Cardiac septum (tissue), 1 donor: ENCODE measurements at regions not wholly inside any gene's neighbourhood (a gene's known extent, or its start where the extent isn't known, plus 50 kb on each side); places are given as distances from the start of the nearest gene placed in this dataset.

Source experiments
- DNase-seq: peaks from one replicate; pipeline ENCODE4 v3.0.0-alpha.2; 2020; ENCODE audit warnings: low spot score
- intact Hi-C: fragments of 100-400 bp; cut with DNase I; formaldehyde crosslinking; loops from one replicate; pipeline ENCODE4 v1.14.0; 2022
- donor health status: DM: no; HTN: no; CAD: no.

GRCh38 chr22:48866906-48867681 is 960.6 kb downstream of the BRD1 start:
- intact Hi-C loops: no loop called here
- peak; percentile 56 for DNase-seq

- intact Hi-C loops: no loop called here
- peak; percentile 22 for DNase-seq
These were observed 962.9 kb downstream of the BRD1 start for GRCh38 chr22:48864748-48865147.

- intact Hi-C loops: no loop called here
These were observed 963.6 kb downstream of the BRD1 start for GRCh38 chr22:48863965-48864528.

GRCh38 chr22:48860557-48860956 is 967.1 kb downstream of the BRD1 start:
- intact Hi-C loops: no loop called here
- no peak for DNase-seq

More at GRCh38 chr22:48863965-48864528, 963.6 kb downstream of the BRD1 start:
- peak; percentile 55 for DNase-seq

GRCh38 chr22:48858856-48859255 is 968.8 kb downstream of the BRD1 start:
- intact Hi-C loops: no loop called here
- DNase-seq: no peak

- intact Hi-C loops: no loop called here
- DNase-seq: no peak
These were observed 969.6 kb downstream of the BRD1 start for GRCh38 chr22:48858121-48858520.

GRCh38 chr22:48857202-48857805 is 970.4 kb downstream of the BRD1 start:
- DNase-seq: no peak
- intact Hi-C loops: no loop called here

GRCh38 chr22:48856308-48856615 is 971.4 kb downstream of the BRD1 start:
- DNase-seq: no peak
- intact Hi-C loops: no loop called here

- intact Hi-C loops: no loop called here
- DNase-seq: no peak
These were observed 971.9 kb downstream of the BRD1 start for GRCh38 chr22:48855593-48856307.

- DNase-seq: no peak
- intact Hi-C loops: no loop called here
These were observed 972.7 kb downstream of the BRD1 start for GRCh38 chr22:48855013-48855412.

GRCh38 chr22:48853627-48854240 is 973.9 kb downstream of the BRD1 start:
- intact Hi-C loops: no loop called here
- no peak for DNase-seq

GRCh38 chr22:48851933-48852549 is 975.6 kb downstream of the BRD1 start:
- no peak for DNase-seq
- intact Hi-C loops: no loop called here

- no peak for DNase-seq
- intact Hi-C loops: no loop called here
These were observed 976.9 kb downstream of the BRD1 start for GRCh38 chr22:48850658-48851287.

- DNase-seq: no peak
- intact Hi-C loops: no loop called here
These were observed 977.6 kb downstream of the BRD1 start for GRCh38 chr22:48849963-48850657.

- DNase-seq: no peak
- intact Hi-C loops: no loop called here
These were observed 978.3 kb downstream of the BRD1 start for GRCh38 chr22:48849219-48849912.

- no peak for DNase-seq
- intact Hi-C loops: no loop called here
These were observed 981.5 kb downstream of the BRD1 start for GRCh38 chr22:48846200-48846599.

GRCh38 chr22:48845356-48845936 is 982.2 kb downstream of the BRD1 start:
- intact Hi-C loops: no loop called here
- DNase-seq: no peak
